ENCODE measurements at regions not wholly inside any gene's neighbourhood (a gene's known extent, or its start where the extent isn't known, plus 50 kb on each side); places are given as distances from the start of the nearest gene placed in this dataset.

- no peak for TF ChIP-seq CTCF (IDR thresholded peaks at IDR 0.05)
- TF ChIP-seq POLR2A (IDR thresholded peaks at IDR 0.05), result no peak
Observed at GRCh38 chr4:111960241-111960667, 185.0 kb upstream of the FAM241A start.
